ENCODE measurements at regions not wholly inside any gene's neighbourhood (a gene's known extent, or its start where the extent isn't known, plus 50 kb on each side); places are given as distances from the start of the nearest gene placed in this dataset.

GRCh38 chr2:138277062-138277461 lies 224.5 kb upstream of the SPOPL start:
- H3K27me3 Mint-ChIP-seq (ENCODE audit: low read depth in 3 of 3) = no peaks in the 10 kb centered on the region
- Histone ChIP-seq H3K9ac (ENCODE audit: insufficient read depth, low read length, poor library complexity, severe bottlenecking) (no peak overlapping the region), H3K9me3 (replicated peaks in 1 of 2; ENCODE audit: control insufficient read depth in 1 of 2, insufficient read depth in 1 of 2, low read length in 2 of 2) (no peaks in the 10 kb centered on the region), H3K27me3 (ENCODE audit: control insufficient read depth in 2 of 2, insufficient read depth in 2 of 2, low read length in 2 of 2) (no peaks in the 10 kb centered on the region), H3K36me3 (replicated peaks in 1 of 2; ENCODE audit: control insufficient read depth in 1 of 2, insufficient read depth in 2 of 2, low read length in 2 of 2) (no peaks in the 10 kb centered on the region), H3K4me2 (replicated peaks; ENCODE audit: extremely low read depth, low read length, poor library complexity, severe bottlenecking) (no peak overlapping the region), H3K27ac (ENCODE audit: low read depth in 1 of 2, low read length in 2 of 2) (no peak overlapping the region), H3K4me3 (replicated peaks in 1 of 3; ENCODE audit: low read depth in 2 of 3, low read length in 3 of 3) (no peak overlapping the region), H2AFZ (ENCODE audit: insufficient read depth, low read depth, low read length, poor library complexity, severe bottlenecking) (no peak overlapping the region), H3K4me1 (ENCODE audit: control insufficient read depth in 1 of 2, insufficient read depth in 2 of 2, low read length in 2 of 2) (no peaks in the 10 kb centered on the region), H3K79me2 (ENCODE audit: insufficient read depth, low read length) (no peaks in the 10 kb centered on the region), H4K20me1 (ENCODE audit: insufficient read depth, low read length) (no peaks in the 10 kb centered on the region)
- no peak overlapping the region for H3K27ac Mint-ChIP-seq
- no peaks in the 10 kb centered on the region for H3K4me1 Mint-ChIP-seq
- no peaks in the 10 kb centered on the region for H3K36me3 Mint-ChIP-seq
- no peak overlapping the region for H3K4me3 Mint-ChIP-seq
- DNase-seq = no peak
- intact Hi-C loops (cut with micrococcal nuclease) = no loop called here
- H3K9me3 Mint-ChIP-seq = peaks cover 0 to 6% (median 0%) of the 10 kb centered on the region in 7 donors
- no peak for TF ChIP-seq CTCF (IDR thresholded peaks at IDR 0.05)

GRCh38 chr2:138279871-138280270 lies 221.7 kb upstream of the SPOPL start:
- H3K27me3 ChIP-seq (ENCODE audit: control insufficient read depth in 2 of 2, insufficient read depth in 2 of 2, low read length in 2 of 2) = no peaks in the 10 kb centered on the region

More at GRCh38 chr2:138279871-138280270, 221.7 kb upstream of the SPOPL start:
- Histone ChIP-seq H3K36me3 (replicated peaks in 1 of 2; ENCODE audit: control insufficient read depth in 1 of 2, insufficient read depth in 2 of 2, low read length in 2 of 2) (no peaks in the 10 kb centered on the region), H2AFZ (ENCODE audit: insufficient read depth, low read depth, low read length, poor library complexity, severe bottlenecking) (no peak overlapping the region), H3K27ac (ENCODE audit: low read depth in 1 of 2, low read length in 2 of 2) (no peak overlapping the region), H3K79me2 (ENCODE audit: insufficient read depth, low read length) (no peaks in the 10 kb centered on the region), H3K4me1 (ENCODE audit: control insufficient read depth in 1 of 2, insufficient read depth in 2 of 2, low read length in 2 of 2) (no peaks in the 10 kb centered on the region), H4K20me1 (ENCODE audit: insufficient read depth, low read length) (no peaks in the 10 kb centered on the region), H3K4me3 (replicated peaks in 1 of 3; ENCODE audit: low read depth in 2 of 3, low read length in 3 of 3) (no peak overlapping the region), H3K9ac (ENCODE audit: insufficient read depth, low read length, poor library complexity, severe bottlenecking) (no peak overlapping the region), H3K4me2 (replicated peaks; ENCODE audit: extremely low read depth, low read length, poor library complexity, severe bottlenecking) (no peak overlapping the region), H3K9me3 (replicated peaks in 1 of 2; ENCODE audit: control insufficient read depth in 1 of 2, insufficient read depth in 1 of 2, low read length in 2 of 2) (no peaks in the 10 kb centered on the region)
- Mint-ChIP-seq H3K4me3 (no peak overlapping the region), H3K27ac (no peak overlapping the region), H3K27me3 (ENCODE audit: low read depth in 3 of 3) (peaks cover 0 to 2% (median 0%) of the 10 kb centered on the region in 3 donors), H3K9me3 (peaks cover 0 to 12% (median 2%) of the 10 kb centered on the region in 7 donors), H3K4me1 (no peaks in the 10 kb centered on the region), H3K36me3 (no peaks in the 10 kb centered on the region)
- intact Hi-C loops (cut with micrococcal nuclease) = no loop called here
- no peak for DNase-seq
- no peak for TF ChIP-seq CTCF (IDR thresholded peaks at IDR 0.05)

Measured in CD14-positive monocyte (primary cell).